GM18951 (cell line): ENCODE measurements at regions not wholly inside any gene's neighbourhood (a gene's known extent, or its start where the extent isn't known, plus 50 kb on each side); places are given as distances from the start of the nearest gene placed in this dataset.

Experiments used
- POLR2A ChIP-seq: IDR thresholded peaks from 4 replicates; pipeline ENCODE4 v1.6.1; 2011; ENCODE audit warnings: mild to moderate bottlenecking; ENCODE audit not compliant: insufficient read length, insufficient read depth; ENCODE audit errors: extremely low read depth
- in situ Hi-C: fragments of 300-500 bp; cut with MboI; formaldehyde crosslinking; loops from one replicate; pipeline ENCODE4 v1.12.0; 2022; ENCODE audit warnings: low sequenced_read_pairs, mixed read lengths, inconsistent platforms; ENCODE audit not compliant: unreplicated experiment

DNA sequence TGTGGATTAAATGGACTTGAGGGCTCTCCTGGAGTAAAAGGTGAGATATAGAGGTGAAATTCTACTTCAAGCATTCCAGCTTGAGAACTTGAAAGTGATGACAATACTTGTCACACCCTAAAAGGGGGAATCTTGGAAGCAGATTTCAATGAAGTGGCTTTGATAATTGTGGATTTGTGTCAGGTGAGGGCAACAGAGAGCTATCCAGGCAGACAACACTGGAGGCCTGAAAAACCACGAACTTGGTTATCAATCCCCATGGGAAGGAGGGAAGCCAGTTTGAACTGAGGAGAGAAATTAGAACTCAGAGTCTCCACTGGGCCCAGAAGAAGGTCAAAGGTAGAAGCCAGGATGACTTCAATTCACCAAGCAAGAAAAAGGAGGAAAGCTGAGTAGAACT is 263.9 kb downstream of the FIGN start:
- TF ChIP-seq POLR2A, result no peak

DNA sequence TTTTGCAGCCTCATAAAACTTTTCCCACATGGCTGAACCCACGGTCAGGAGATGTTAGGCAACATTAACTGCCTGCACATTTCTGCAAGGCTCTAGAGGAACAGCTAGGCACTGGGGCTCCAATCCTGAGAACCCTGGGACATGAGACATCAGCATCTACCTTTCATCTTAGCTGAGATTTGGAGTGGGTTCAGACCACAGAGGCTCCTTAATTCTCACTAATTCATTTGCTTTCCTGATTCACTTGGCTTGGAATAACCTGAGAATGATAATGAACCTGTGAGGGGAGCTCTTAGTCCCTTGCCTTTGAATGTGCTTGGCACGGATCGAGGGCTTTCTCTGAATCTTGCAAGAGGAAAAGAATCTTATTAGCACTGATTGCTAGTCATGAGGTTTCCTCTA is 266.2 kb downstream of the FIGN start:
- in situ Hi-C loops, result no loop called here
- TF ChIP-seq POLR2A, result no peak

More for the DNA sequence above, 263.9 kb downstream of the FIGN start:
- in situ Hi-C loops, result no loop called here

DNA sequence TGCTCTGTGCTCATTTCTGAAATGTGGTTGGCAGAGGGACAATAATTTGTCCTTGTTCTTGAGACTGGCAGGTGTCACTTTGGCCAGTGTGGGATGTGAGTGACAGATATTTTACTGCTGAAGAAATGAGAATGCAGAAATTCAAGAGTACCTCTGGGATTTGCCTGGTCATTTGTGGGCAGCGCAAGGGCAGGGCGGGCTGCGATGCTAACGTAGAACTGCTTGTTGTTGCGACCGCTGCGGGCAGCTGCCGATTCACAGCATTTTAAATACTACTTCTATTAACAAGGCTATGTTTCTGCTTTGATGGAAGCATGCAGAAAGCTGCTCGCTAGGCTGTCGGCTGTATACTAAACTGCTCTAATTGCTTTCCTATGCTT is 268.6 kb downstream of the FIGN start:
- no peak for TF ChIP-seq POLR2A
- in situ Hi-C loops, result no loop called here

DNA sequence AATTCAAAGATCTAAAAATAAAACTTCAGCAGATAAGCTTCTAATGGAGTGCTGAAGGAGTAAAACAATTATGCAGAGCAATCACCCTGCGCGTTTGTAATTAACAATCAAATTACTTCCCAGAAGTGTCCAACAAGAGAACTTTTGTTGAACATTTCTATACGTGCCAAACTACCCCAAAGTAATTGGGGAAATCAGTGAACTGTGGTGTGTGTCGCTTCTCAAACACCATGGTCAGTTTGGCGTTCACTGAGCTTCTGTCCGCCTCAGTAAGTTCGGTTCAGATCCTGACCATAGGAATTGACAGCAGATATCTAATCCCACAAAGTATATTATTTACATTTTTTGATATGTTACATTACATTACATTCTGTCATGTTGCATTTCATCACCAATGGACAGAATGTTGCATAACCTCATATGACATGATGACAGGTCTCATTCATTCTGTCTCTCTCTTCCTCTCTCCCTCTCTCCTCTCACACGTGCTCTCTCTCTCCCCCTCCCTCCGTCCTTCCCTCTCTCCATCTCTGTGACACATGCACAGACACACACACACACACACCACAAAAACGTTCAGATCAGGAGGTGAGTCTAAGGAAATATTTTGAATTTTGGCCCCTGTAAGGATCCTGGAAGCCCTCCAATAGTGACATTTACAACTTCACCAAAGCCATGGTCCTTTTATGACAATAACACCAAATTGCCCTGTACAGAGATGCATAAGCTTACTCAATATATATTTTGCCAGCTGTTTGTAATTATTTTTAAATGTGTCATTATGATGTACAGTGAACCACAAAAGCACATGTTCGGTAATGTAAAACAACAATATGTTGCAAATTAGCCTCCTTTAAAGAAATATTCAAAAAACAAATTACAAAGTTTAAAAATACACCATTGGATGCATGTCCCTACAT is 269.2 kb downstream of the FIGN start:
- in situ Hi-C loops, result no loop called here

DNA sequence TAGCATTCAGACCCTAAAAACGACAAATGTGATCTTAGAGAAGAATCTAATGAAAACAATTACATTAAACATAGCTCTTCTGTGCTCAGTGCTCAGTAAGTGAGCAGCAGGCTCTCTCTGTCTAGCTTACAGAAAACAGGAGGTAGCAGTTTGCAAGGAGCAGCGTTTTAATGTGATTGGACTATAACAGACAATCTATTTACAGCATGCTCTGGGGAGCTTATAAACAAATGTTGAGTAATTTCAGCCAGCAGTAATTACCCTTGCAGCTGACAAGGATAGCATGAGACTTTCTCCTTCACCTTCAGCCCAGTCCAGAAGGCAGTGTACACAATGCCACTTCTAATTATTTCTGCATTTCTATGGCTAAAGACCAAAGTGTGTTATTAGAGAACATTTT is 270.4 kb downstream of the FIGN start:
- TF ChIP-seq POLR2A, result no peak
- in situ Hi-C loops, result no loop called here

More for the DNA sequence above, 269.2 kb downstream of the FIGN start:
- TF ChIP-seq POLR2A, result no peak

DNA sequence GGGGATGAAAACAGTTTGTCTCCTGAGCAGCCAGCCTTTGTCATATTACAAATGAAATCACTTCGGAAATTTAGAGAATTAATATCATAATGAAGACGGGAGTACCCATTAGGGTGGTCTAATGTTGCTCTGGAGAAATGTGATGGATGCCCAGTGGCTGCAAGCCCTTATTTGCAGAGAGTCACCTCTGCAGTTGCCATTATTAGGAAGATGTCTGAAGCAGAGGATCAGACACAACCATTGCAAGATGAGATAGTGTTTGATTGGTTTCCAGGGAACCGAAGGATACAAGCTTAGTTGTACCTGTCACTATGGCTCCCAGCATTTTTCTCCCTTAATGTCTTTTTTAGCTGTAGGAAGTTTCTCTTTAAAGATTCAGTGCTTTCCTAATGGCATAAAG is 272.4 kb downstream of the FIGN start:
- in situ Hi-C loops, result no loop called here
- no peak for TF ChIP-seq POLR2A

DNA sequence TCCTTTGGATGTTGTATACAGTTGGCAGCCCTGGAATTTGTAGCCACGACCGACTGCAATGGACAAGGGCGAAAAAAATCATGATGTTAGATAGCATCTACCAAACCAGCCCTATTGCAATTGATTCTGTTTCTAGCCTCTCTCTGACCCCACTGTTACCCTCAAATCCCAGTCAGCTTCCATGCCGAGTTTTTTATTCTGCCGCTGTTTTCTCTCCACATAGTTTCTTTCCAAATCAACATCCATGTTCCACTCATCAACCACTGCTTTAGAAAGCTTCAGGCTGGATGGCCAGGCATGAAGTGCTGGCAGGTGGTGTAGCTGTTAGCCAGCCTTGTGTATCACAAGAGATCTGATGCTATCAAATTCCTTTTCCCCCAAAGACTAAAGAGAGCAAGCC is 272.8 kb downstream of the FIGN start:
- in situ Hi-C loops, result no loop called here
- TF ChIP-seq POLR2A, result no peak

DNA sequence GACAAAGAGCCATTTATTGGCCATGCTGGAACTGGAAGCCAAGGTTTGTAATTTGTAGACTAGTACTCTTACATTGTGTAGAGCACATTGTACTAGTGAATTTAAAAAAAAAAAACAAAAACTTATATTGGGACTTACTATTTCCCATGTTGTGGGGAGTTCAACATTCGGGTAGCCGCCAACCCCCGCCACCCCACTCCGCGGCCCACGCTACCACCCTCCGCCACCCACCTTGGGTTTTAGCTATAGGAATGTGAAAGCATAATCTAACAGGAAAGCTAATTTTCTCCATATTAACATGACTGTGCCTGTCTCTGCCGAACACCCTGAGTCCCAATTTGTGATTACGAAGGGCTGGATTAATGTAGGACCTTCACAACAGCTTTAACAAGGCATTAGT is 275.8 kb downstream of the FIGN start:
- in situ Hi-C loops, result no loop called here

DNA sequence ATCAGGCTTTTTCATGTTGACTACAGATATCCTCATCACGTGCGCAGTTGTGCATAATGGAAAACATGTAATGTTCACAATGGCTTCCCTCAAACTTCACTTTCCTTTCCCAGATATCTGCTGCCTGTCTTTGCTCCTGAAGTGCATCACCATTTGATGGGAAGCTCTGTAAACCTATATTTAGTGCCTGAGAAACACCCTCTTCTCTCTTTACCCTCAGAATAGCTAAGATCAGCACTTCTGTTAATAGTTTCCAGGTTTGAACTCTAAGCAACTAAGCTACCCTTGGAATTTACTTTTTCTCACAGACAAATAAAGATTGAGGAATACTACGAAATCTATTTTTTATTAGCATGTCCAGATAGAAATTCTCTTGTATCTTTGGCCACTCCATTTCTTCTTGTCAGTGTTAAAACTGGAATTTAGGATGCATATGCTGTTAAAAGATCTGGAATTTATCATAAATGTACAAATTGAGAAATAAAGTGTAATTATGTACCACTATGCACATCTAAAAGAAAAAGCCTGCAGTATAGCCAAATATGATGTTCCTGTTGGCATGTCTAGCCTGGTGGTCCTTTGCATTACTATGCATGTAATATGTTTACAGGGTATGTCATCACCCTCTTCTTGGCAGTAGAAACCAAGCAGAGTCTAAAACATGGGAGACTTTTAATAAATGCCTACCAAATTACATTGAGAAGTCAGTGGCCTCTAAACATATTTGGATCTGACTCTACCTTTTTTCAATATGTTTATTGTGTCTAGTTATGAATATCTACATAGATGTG is 278.7 kb downstream of the FIGN start:
- in situ Hi-C loops, result no loop called here
- no peak for TF ChIP-seq POLR2A

More for the DNA sequence above, 275.8 kb downstream of the FIGN start:
- no peak for TF ChIP-seq POLR2A

DNA sequence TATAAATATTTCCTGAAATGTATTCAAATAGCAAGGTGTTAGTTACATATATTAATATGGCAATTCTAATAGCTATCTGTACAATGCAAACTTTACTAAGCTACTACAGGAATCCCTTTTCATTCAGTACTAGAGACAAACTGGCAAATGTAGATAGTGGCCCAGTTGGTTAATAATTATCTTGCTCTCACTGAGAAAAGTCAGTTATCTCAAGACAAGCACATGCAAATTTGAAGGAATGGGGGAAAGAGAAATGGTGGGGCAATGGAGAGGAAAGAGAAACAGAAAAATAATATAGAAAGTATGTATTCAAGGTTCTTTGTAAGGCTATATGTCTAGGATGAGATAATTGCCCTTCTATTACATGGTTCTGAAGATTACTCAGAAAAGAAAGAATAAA is 280.0 kb downstream of the FIGN start:
- TF ChIP-seq POLR2A, result no peak
- in situ Hi-C loops, result no loop called here

DNA sequence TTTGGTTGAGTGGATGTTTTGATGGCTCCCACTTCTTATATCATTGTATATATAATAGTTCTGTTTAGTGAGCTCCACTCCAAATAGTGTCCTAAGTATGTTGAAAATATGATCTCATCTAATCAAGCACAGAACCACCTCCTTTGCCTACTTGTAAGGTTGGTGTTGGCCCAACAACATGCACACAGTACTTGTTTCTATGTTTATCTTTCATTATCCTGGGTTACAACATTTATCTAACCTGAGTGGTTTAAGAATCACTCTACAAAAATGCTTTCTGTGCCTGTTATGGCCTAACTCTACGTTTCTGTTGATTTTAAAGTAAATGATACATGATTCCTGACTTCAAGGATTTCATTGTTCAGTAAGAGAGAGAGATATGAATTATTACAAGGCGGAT is 281.9 kb downstream of the FIGN start:
- no peak for TF ChIP-seq POLR2A
- in situ Hi-C loops, result no loop called here

DNA sequence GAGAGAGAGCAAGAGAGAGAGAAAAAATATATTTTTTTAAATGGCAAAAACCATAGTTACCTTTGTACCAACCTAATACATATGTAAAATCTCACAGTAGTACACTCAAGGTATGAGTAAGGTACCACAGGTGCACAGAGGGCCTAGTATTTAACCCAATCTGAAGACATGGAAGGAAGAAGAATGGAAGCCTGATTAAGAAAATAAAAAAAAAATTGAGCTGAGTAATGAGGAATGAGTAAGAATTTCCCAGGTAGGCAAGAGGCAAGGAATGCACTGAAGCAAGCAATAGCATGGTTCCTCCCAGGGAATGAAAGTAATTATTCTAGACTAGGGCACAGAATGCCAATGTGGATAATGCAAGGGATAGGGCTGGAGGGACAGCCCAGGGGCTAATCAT is 294.2 kb downstream of the FIGN start:
- in situ Hi-C loops, result no loop called here
- TF ChIP-seq POLR2A, result no peak

DNA sequence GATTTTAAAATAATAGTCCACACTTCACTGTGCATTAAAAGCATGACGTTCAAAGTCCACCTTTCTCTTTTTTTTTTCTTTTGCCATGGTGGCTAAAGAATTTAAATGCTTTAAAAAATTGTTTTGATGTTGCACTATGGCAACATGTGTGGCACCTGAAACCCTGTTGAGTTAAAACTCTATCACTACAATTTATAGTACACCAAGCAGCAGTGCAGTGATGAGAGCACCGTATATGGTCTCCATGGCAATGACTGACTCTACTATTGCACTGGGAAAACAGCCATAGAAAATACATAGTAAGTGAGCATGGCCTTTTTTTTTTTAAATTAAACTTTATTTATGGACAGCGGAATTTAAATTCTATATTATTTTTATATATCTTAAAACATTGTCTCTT is 298.8 kb downstream of the FIGN start:
- in situ Hi-C loops, result no loop called here
- no peak for TF ChIP-seq POLR2A

DNA sequence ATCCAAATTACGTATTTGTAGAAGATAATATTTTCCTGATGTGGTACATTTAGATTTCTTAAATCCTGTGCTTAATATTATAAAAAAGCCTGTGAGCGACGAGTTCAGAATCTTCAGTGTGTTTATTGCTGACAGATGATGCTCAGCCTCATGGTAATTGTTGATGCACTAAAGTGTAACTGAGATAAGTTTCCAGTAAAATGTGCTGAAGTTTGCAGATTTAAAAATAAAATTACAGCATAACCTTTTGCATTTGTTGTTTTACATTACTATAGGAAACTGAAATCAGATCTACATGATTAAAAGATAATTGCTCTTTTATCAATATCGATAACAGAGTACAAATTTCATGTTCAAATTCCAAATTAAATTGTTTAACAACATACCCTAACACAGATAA is 307.6 kb downstream of the FIGN start:
- TF ChIP-seq POLR2A, result no peak
- in situ Hi-C loops, result no loop called here
